GM12892 (cell line): ENCODE measurements at regions not wholly inside any gene's neighbourhood (a gene's known extent, or its start where the extent isn't known, plus 50 kb on each side); places are given as distances from the start of the nearest gene placed in this dataset.

Source experiments
- POLR2A ChIP-seq: IDR thresholded peaks from 2 replicates; pipeline ENCODE4 v1.6.1; 2011; ENCODE audit warnings: low read depth, low read length, control low read depth
- POLR2AphosphoS5 ChIP-seq: IDR thresholded peaks from 2 replicates; pipeline ENCODE4 v1.6.1; 2011; ENCODE audit warnings: low read depth, low read length, control low read depth
- TAF1 ChIP-seq: IDR thresholded peaks from 2 replicates; pipeline ENCODE4 v1.6.1; 2011; ENCODE audit warnings: low read depth, mild to moderate bottlenecking, control low read depth, low read length, borderline replicate concordance

- TF ChIP-seq POLR2A = no peak
- TF ChIP-seq POLR2AphosphoS5 = no peak
- no peak for TF ChIP-seq TAF1
Measured at GRCh38 chr3:31008994-31009393, 114.5 kb upstream of the GADL1 start.
